ENCODE measurements at regions not wholly inside any gene's neighbourhood (a gene's known extent, or its start where the extent isn't known, plus 50 kb on each side); places are given as distances from the start of the nearest gene placed in this dataset.
"Not testable (repeated sequence)": the region's sequence is repeated elsewhere in the genome, so short reads cannot be mapped to it uniquely, and the experiment has no call there.

DNA sequence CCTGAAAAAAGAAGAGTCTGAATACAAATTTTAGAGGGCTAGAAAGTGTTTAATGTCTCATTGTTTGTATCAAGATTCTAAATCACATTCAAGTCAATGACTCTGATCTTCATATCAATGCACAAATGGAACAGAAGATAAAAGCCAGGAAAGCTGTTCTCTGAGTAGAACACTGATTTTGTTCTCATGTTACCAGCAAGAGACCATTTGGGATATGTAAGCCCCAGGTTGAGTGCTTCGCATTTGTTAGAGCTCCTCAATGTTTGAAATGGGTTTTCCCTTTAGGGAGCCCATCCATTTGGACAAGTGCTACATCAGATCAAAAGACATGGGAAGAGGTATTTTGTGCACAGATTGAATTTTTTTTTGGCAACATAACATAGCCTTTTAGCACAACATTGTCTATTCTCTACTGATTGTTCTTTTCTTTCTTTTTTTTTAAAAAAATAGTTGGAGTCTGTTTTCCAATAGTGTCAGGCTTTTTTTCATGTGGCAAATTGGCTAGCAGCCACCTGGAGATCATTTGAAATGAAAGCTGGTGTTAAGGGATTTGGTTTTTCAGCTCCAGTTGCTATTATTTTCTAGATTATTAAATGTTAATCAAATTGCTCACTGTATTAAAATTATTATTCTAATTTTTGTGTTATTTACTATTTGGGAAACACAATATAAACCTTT is 74.5 kb upstream of the ZPLD1 start:
- H3K9me3 Mint-ChIP-seq, result peaks cover 13% of the 10 kb centered on the region
- no peak for DNase-seq (ENCODE audit: low read depth, low spot score)
- H3K36me3 Mint-ChIP-seq (ENCODE audit: low read depth), result peaks cover 6% of the 10 kb centered on the region
- no peaks in the 10 kb centered on the region for H3K27me3 Mint-ChIP-seq (ENCODE audit: low read depth)
- H3K27ac Mint-ChIP-seq (ENCODE audit: unreplicated experiment), result no peak overlapping the region
- H3K4me3 Mint-ChIP-seq, result no peak overlapping the region
- H3K4me1 Mint-ChIP-seq, result peaks cover 5% of the 10 kb centered on the region
- TF ChIP-seq, protein P1, sequence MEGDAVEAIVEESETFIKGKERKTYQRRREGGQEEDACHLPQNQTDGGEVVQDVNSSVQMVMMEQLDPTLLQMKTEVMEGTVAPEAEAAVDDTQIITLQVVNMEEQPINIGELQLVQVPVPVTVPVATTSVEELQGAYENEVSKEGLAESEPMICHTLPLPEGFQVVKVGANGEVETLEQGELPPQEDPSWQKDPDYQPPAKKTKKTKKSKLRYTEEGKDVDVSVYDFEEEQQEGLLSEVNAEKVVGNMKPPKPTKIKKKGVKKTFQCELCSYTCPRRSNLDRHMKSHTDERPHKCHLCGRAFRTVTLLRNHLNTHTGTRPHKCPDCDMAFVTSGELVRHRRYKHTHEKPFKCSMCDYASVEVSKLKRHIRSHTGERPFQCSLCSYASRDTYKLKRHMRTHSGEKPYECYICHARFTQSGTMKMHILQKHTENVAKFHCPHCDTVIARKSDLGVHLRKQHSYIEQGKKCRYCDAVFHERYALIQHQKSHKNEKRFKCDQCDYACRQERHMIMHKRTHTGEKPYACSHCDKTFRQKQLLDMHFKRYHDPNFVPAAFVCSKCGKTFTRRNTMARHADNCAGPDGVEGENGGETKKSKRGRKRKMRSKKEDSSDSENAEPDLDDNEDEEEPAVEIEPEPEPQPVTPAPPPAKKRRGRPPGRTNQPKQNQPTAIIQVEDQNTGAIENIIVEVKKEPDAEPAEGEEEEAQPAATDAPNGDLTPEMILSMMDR (conservative IDR thresholded peaks at IDR 0.05), result no peak

DNA sequence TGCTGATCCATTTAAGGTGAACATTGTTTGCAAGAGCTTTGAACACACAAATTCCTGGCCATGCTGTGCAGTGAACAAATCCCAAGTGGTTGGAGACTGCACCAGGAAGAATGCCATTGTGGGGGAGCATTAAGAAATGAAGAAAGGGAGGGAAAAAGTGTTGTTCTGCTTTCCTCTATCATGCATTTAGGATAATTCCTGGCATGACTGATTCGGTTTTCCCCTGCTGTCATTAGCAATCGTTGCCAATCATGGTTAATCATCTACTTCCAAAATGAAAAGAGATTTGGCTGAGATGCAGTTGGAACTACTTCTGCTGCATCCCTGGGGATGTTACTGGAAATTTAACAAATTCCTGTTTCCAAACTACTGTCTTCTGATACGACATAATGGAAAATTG is 73.7 kb upstream of the ZPLD1 start:
- no peak for DNase-seq (ENCODE audit: low read depth, low spot score)
- Mint-ChIP-seq H3K27me3 (ENCODE audit: low read depth) (no peaks in the 10 kb centered on the region), H3K4me1 (peaks cover 5% of the 10 kb centered on the region), H3K9me3 (peaks cover 16% of the 10 kb centered on the region), H3K27ac (ENCODE audit: unreplicated experiment) (no peak overlapping the region), H3K4me3 (no peak overlapping the region), H3K36me3 (ENCODE audit: low read depth) (peaks cover 6% of the 10 kb centered on the region)
- TF ChIP-seq, protein P1 (conservative IDR thresholded peaks at IDR 0.05), result no peak

DNA sequence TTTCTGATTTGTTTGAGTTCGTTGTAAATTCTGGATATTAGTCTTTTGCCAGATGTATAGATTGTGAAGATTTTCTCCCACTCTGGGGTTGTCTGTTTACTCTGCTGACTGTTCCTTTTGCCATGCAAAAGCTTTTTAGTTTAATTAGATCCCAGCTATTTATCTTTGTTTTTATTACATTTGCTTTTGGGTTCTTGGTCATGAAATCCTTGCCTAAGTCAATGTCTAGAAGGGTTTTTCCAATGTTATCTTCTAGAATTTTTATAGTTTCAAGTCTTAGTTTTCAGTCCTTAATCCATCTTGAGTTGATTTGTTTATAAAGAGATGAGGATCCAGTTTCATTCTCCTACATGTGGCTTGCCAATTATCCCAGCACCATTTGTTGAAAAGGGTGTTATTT is 68.7 kb upstream of the ZPLD1 start:
- H3K36me3 Mint-ChIP-seq (ENCODE audit: low read depth); H3K4me1 Mint-ChIP-seq; H3K27ac Mint-ChIP-seq (ENCODE audit: unreplicated experiment); H3K4me3 Mint-ChIP-seq; DNase-seq (ENCODE audit: low read depth, low spot score); H3K27me3 Mint-ChIP-seq (ENCODE audit: low read depth): not testable (repeated sequence)
- H3K9me3 Mint-ChIP-seq, result peaks cover 22% of the 10 kb centered on the region

DNA sequence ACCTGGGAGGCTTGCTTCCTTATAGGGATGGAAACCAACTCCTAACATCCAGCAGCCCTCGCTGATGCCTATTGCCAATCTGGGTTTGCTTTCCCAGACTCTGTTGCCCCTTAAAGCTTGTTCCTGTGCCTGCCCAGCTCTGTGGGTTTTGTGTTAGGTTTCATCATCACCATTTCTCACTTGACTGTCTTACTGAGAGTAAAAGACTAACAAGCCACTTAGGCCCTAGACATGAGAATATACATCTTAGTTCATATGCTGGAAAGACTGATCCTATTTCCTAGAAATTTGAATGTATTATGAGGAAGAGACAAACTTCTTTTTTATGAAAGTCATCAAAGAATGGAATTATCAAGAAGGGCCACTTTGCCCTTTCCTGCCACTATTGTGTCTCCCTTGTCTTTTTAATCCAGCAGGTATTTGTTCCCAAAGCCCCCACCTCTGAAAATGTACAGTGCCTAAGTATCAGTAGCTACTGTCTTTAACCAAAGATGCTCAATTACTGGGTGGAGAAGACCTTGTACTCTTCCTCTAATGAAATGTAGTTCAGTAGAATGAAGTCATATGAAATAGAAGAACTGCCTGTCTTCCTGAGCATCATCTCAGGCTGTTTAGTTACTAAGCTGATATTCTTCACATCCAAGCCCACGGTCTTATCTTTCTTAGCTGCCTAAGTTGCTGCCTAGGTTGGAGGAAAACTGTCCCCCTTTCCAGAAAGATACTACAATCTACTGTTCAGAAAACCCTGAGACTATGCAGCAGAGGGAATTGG is 59.8 kb upstream of the ZPLD1 start:
- no peaks in the 10 kb centered on the region for H3K9me3 Mint-ChIP-seq
- TF ChIP-seq, protein P1 (conservative IDR thresholded peaks at IDR 0.05), result no peak
- no peaks in the 10 kb centered on the region for H3K4me1 Mint-ChIP-seq
- H3K27ac Mint-ChIP-seq (ENCODE audit: unreplicated experiment), result no peak overlapping the region
- no peak for DNase-seq (ENCODE audit: low read depth, low spot score)
- no peaks in the 10 kb centered on the region for H3K36me3 Mint-ChIP-seq (ENCODE audit: low read depth)
- H3K4me3 Mint-ChIP-seq, result no peak overlapping the region
- no peaks in the 10 kb centered on the region for H3K27me3 Mint-ChIP-seq (ENCODE audit: low read depth)

DNA sequence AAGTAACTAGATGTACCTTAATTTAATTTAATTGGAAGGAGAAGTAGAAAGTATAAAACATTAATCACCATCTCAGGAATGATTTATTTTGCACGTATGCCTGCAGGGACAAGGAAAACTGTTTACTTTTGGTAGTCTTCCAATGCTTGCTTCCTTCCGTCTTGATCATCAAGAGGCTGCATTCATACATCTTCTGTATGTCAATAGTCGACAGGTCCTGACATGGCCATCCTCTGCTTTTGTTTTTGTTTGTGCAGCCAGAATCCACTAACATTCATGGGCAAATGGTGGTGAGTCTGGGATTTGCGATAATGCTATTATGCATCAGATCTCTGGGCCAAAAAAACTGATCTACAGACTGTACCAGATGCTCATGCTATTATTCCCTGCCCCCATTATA is 56.6 kb upstream of the ZPLD1 start:
- Mint-ChIP-seq H3K36me3 (ENCODE audit: low read depth) (no peaks in the 10 kb centered on the region), H3K4me1 (no peaks in the 10 kb centered on the region), H3K27me3 (ENCODE audit: low read depth) (no peaks in the 10 kb centered on the region), H3K4me3 (no peak overlapping the region), H3K27ac (ENCODE audit: unreplicated experiment) (no peak overlapping the region), H3K9me3 (no peaks in the 10 kb centered on the region)
- no peak for DNase-seq (ENCODE audit: low read depth, low spot score)
- TF ChIP-seq, protein P1 (conservative IDR thresholded peaks at IDR 0.05), result no peak

DNA sequence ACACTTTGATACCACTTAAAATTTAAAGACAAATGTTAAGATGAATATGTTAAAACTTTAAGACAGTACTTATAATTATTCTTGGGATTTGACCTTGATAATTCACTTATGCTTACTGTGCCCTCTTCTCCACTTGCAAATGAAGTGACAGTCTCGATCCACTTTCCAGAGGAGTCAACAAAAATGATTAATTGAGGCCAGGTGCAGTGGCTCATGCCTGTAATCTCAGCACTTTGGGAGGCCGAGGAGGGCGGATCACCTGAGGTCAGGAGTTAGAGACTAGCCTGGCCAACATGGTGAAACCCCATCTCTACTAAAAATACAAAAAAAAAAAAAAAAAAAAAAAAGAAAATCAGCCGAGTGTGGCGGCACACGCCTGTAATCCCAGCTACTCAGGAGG is 52.6 kb upstream of the ZPLD1 start:
- H3K4me3 Mint-ChIP-seq; DNase-seq (ENCODE audit: low read depth, low spot score); H3K4me1 Mint-ChIP-seq; H3K27me3 Mint-ChIP-seq (ENCODE audit: low read depth); H3K36me3 Mint-ChIP-seq (ENCODE audit: low read depth); H3K27ac Mint-ChIP-seq (ENCODE audit: unreplicated experiment); H3K9me3 Mint-ChIP-seq: not testable (repeated sequence)

Measured in neural crest cell (in vitro differentiated cells).